SK-MEL-5 (cell line): ENCODE measurements at regions not wholly inside any gene's neighbourhood (a gene's known extent, or its start where the extent isn't known, plus 50 kb on each side); places are given as distances from the start of the nearest gene placed in this dataset.

ENCODE experiments used
- DNase-seq: peaks from one replicate; pipeline ENCODE4 v3.0.0-alpha.2; 2016; ENCODE audit warnings: low read depth, low spot score
- in situ Hi-C: cut with HindIII; loops from 2 replicates; pipeline ENCODE4 v1.10.0; 2016; ENCODE audit warnings: low sequenced_read_pairs, high pct_unique_total_duplicates, low pct_unique_long_range_greater_than_20kb

DNA sequence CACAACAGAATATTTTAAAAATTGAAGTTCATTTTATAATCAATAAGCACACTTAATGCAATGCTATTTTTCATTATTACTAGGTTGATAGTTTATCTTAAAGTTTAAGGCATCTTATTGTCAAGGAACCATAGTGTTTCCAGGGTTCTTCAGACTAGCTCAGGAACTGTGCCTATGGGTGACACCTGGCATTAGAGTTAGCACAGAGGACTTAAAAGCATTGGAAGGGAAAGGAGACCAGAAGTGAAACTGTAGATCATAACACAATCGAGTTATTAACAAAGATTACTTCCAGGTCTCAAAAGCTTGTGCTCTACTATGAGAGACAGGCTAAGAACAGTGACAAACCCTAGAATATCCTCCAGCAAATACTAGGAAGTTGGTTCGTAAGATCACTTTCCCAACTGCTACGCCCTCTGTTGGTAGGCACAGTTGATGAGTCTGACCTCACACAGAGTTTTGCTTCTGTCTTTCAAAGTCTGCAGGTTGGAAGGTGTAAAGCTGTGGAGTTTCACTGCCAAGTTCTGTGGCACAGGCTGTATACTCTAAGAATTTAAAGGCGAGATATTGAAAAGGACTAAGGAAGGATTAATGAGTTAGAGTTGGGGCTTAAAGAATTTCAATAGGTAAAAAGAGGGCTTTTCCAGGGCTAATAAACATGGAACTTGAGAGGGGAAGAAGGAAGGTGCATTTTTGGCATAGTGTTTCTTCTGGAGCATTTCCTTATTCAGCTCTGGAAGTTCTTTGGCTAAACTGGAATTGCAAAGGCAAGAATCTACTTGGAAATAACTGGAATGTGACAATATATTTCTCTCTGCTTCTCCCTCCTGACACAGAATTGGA lies 531.3 kb upstream of the JAG1 start:
- peak; percentile 93 for DNase-seq
- in situ Hi-C loops: no loop called here

DNA sequence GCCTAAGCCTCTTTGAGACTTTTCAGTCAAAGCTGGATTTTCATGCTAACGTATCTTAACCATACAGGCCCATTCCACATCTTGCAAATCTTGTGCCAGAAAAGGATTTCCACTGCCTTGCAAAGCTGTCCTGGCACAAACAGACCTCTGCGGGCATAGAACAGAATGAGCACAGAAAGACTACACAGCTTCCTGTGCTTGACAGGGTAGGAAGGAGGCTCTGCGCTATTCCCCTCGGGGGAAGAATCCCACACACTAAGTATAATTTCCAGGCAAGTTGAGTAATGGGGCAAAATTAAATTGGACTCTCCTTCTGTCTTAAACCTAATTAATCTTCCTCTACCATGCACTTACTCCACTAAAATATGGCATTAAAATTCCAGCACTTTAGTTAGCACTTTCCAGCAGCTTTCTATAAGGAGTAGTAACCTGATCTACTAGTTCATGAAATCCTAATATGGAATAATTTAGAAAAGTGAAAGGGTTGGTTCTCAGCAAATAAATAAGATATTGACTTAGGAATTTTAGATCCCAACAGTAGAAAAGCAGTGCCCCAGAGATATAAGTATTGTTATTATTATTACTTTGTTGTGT lies 532.1 kb upstream of the JAG1 start:
- peak; percentile 60 for DNase-seq
- in situ Hi-C loops: no loop called here

DNA sequence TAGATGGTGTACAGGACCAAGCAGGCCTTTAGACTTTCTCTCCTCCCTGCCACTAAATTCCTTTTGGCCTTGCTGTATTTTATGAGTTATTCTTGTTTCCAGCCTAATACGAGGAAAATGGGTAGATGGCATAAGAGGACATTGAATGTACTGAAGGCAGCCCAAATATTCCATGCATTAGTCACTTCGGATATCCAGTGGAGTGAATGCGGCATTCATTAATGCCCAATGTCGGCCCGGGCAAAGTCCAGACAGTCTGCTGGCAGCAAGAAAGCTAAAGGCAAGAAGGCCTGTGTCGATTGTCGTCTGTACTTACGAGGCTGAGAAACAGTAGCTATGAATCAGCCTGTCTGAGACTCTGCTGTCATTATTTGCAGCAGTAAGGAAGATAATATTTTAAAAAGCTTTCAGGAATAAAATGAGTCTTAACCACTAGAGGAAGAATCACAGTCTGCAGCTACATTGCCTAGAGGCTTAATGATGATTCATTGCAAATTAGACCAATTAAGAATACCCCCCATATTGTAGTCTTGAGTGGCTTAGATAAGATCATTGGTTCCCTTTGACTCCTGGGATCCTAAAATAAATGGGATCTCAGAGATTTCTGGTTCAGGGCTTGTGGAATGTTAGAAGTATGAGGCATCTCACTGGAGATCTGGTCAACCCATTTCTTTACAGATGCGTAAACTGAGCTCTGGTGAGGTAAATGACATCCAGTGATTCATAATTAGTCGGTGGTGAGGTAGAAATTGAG lies 534.1 kb upstream of the JAG1 start:
- in situ Hi-C loops: no loop called here
- DNase-seq: peak; percentile 90

DNA sequence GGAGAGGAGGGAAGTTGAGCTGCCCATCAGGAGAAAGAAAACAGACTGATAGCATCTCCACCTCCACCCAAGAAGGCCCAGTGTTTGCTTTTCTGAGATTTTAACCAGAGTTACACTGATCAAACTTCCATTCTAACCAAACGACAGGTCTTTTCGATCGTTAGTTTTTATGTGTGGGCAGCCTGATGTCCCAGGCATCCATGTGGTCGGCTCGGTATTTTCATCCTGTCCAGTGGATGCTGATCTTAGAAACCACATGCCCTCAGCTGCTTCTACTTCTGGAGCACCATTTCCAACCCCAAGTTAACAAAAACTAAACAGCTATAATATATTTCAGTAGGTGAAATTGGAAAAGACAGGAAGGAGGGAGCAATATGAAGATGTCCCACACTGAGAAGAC lies 536.8 kb upstream of the JAG1 start:
- no peak for DNase-seq
- in situ Hi-C loops: no loop called here

DNA sequence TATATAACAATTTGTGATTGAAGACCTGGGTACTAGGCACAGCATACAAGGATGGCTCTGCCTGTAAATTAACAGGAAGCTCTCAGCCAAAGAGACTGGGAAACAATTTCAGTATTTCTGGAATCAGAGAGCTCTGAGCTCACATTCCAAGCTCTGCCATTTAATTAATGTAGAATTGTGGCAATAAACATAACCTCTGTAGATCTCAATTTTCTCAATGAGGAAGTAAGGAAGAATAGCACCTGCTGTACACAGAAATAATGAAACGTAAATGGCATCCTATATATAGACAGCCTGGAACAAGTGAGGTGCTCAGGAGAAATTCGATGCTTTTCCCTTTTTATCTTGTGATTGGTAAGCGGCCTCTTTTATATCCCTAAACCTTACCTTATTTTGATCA lies 538.5 kb upstream of the JAG1 start:
- no peak for DNase-seq
- in situ Hi-C loops: no loop called here

DNA sequence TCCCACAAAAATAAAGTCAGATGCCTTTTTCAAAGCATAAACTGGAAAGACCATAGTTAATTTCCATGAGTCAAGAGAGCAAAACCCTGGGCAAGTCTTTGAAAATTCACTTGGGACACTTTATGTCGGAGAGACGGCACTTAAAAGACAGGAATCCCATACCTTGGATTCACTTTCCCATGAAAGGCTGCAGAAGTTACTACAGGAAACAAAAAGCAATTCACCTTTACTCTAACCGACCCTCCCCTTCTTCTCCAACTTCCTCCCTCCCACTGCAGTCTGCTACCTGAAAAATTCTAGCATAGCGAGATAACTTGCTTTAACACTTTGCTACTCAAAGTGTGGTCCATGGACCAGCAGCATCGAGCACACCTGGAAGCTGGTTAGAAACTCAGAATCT lies 539.1 kb upstream of the JAG1 start:
- in situ Hi-C loops: no loop called here
- DNase-seq: no peak

DNA sequence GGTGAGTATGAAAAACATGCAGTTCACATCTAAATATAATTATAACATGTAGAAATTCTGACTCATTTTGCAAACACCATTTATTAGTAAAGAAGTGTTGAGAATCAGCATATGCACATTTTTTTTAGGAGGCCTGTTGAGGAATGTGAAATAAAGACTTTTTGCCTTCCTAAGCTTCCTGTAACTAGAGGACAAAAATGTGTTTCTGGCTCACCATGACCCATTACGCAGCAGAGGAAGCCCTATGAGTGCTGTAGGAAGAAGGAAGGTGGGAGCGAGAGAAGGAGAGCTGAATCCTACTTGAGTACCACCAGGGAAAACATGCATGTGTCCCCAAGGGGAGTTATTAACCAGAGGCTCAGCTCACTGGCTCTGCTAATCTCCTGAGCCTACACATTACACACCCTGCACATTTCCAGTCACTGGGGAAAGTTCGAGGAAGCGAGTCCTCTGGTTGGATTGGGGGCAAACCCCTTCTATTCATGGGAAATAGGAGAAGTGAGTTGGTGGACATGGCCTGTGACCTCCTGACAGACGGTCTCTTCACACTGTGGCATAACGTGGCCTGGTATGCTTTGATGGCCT lies 540.5 kb upstream of the JAG1 start:
- DNase-seq: no peak
- in situ Hi-C loops: no loop called here

DNA sequence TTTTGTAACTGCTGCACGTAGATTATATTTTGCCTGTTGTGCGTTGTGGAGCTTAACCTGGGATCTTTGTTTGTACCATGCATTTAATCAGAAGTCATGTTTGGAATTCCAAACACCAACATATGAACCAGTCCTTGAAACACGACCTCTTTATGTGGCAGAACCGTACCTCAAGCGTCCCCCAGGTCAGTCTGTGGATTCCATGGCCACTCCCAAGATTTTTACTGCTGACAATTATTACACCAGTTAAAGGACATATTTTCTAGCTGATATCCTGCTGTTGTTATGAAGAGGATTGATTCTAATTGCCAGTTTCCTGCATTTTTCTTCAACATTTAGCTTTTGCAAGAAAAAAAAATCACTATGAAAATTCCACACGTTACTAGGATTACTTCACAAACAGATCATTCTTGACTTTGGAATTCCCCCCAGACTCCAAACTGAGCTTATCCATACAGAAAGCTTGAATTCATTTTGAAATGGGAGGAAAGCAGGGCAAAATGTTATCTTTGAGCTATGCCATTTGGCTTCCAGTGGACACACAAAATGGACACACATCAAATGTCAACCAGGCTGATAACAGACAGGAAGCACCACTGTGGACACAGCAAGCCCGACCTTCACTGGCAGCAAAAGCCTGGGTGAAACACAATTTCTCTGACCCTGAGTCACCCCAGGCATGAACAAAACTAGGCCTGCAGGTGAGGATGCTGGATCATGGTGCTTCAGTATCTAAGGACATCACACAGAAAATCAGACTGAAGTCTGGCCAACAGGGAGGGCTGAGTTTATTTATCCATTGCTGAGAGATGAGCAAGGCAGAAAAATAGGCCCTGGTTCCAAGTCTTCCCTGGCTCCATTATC lies 542.9 kb upstream of the JAG1 start:
- no peak for DNase-seq
- in situ Hi-C loops: no loop called here

DNA sequence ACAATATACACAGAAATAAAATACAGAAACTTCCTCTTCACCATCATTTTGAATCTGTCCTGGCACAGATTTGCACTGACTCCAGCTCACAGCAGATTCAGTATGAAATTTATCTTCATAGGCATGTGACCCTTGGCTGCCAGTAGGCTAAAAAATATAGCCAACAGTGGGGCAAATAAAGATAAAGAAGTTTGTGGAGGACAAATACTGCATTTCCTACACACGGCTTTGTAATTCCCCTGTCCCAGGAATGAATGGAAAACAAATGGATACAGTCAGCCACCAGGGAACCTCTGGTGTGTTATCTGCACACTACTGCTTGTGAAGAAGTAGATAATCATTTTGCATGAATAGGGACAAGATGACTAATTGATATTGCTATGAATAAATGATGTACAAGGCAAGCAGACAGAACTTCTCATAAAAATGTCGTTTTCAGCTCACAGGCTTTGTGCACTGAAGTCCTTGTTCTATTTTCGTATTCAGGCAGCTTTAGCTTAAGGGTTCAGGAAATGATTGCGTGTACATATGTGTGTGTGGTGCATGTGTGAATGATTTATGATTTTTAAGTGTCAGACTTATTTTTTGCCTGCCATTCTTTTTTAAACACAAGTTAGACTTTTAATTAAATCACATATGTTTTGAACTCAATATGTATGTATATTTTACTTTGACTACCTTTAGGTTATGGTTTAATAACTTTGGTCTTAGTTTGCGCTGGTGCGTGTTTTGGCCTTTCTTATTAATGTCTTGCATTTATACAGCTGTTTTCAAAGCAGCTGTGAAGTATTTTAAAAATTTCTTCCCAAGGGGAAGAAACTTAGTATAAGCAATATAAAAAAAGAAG lies 543.8 kb upstream of the JAG1 start:
- in situ Hi-C loops: no loop called here
- DNase-seq: no peak

DNA sequence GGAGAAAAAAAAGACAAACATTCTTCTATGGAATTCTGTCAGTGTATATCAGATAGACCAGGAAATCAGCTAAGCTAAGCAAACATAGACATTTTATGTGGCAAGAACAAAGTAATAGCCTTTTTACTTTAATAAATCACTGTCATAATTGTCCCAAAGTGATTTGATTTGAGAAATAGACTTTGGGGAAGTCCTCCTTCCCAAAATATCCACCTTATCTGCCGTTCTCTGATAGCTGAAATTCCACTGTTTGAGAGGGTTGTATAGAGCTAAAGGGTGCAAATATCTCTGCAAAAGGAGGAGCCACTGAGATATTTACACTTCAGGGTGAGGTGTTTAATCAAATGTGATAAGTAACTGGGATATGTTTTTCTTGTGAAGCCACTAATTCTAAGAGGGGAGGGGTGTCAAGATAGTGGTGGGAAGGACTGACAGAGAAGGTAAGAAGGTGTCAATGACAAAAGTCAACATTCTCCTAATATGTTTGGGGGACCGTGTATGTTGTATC lies 544.4 kb upstream of the JAG1 start:
- in situ Hi-C loops: no loop called here

DNA sequence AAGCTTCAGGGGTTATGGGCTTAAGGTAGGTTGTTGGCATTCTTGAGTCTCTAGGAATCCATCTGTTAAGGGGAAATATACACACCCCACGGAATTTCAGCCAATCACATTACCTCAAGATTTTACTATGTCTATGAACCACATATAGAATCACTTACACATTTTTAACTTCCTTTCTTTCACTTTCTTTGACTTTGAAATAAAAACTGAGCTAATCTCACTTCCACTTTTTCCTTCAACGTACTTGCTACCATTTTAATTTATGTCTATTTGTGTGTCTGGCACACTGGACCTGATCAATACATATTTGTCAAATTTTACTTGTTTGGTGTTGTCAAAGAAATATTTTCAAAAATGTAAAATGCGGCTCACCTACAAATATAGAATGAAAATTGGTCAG lies 545.4 kb upstream of the JAG1 start:
- DNase-seq: no peak
- in situ Hi-C loops: no loop called here

More for the DNA sequence above, 544.4 kb upstream of the JAG1 start:
- no peak for DNase-seq

DNA sequence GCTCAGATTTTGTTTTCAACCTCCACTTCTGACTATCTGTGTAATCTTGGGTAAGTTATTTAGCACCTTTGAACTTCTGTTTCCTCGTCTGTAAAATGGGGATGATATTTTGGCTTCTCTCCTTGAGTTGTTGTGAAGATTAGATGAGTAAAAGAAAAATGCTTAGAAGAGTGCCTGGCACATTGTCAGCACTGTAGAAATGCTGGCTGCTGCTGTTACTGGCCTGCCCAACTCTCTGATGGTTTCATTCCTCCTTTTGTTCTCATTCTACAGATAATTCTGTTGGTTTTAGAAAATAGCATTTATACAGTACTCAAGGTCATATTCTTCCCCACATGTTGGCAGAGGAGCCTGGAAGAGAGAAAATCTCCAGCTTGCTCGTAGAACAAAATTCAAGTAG lies 547.2 kb upstream of the JAG1 start:
- DNase-seq: no peak
- in situ Hi-C loops: no loop called here

DNA sequence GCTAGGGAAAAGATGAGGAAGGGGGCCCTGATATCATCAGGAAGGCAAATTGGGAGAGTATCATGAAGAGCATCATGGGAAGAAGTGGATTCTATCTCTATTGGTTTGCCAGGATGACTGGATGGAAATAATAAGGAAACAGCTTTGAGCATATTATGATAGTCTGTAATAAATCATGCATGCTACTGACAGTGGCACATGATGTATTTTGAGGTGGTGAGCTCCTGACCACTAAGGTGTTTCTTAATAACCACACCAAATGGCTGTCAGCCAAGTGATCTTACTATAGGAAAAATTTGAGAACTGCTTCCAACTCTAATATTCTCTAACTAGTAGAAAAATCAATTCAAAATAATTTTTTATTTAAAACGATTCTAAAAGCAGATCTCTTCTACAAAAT lies 548.4 kb upstream of the JAG1 start:
- in situ Hi-C loops: no loop called here
- no peak for DNase-seq

DNA sequence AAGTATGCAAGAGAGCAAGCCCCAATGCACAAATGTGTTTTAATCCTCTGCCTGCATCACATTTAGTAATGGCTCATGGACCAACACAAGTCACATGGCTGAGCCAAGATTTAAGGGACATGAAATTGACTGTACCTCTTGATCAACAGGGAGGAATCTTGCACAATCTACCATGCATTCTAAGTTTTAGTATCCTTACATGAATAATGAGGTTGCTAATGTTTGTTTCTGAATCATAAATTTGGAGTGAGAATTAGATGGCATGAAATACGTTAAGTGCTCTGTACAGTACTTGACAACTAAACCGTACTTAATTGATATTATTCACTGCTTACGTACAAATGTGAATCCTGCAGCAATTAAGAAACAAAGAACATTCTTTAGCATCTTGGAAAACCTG lies 553.8 kb upstream of the JAG1 start:
- no peak for DNase-seq
- in situ Hi-C loops: no loop called here

DNA sequence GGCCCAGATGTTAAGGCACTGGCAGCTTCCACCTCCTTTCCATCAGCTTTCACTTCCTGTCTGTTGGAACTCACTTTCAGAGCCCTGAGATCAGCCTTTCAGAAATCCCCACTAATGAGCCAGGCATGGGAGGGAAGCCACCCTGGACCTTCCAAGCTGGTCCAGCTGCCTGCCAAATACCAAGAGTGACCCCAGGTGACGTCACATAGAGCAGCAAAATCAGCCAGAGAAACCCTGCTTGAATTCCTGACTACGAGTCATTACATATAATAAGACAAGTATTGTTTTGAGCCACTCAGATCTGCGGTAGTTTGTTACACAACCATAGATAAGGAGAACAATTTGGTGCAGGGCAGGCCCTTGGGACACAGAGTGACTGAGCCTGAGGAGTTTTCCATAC lies 556.0 kb upstream of the JAG1 start:
- in situ Hi-C loops: no loop called here
- DNase-seq: peak; percentile 73

DNA sequence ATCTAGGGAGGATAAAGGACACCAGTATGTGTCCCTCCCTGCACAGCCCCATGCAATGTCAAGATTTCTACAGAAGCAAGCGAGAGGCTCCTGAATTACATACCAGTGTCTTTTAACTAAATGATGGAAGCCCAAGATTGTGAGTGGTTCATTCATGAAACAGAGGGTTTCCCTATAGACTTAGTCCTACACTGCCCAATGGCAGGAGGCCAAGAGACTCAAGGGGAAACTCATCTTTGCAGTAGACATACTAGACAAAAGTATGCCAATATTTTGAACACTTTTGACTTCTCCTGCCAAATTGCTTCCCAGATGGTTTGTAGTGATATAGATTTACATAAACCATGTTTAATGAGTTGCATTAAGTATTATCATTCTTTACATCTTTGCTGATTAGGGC lies 557.2 kb upstream of the JAG1 start:
- in situ Hi-C loops: no loop called here

More for the DNA sequence above, 557.2 kb upstream of the JAG1 start:
- DNase-seq: no peak
